Type B pancreatic cell (in vitro differentiated cells): ENCODE measurements at regions not wholly inside any gene's neighbourhood (a gene's known extent, or its start where the extent isn't known, plus 50 kb on each side); places are given as distances from the start of the nearest gene placed in this dataset.

Experiments
- DNase-seq: peaks from one replicate; pipeline ENCODE4 v3.0.0; 2021; ENCODE audit warnings: mixed read lengths; ENCODE audit not compliant: unreplicated experiment; ENCODE audit errors: extremely low spot score
- H3K27ac Mint-ChIP-seq: 2 replicates; pipeline ENCODE4 v1.8.0; 2021; ENCODE audit warnings: mild to moderate bottlenecking, mixed read lengths
- H3K27me3 Mint-ChIP-seq: 2 replicates; pipeline ENCODE4 v1.8.0; 2021; ENCODE audit warnings: mixed read lengths
- H3K36me3 Mint-ChIP-seq: 2 replicates; pipeline ENCODE4 v1.8.0; 2021; ENCODE audit warnings: mixed read lengths
- H3K4me1 Mint-ChIP-seq: one replicate; pipeline ENCODE4 v1.8.0; 2021; ENCODE audit warnings: mixed read lengths; ENCODE audit not compliant: unreplicated experiment
- H3K4me3 Mint-ChIP-seq: 2 replicates; pipeline ENCODE4 v1.8.0; 2021; ENCODE audit warnings: mild to moderate bottlenecking, mixed read lengths
- H3K9me3 Mint-ChIP-seq: 2 replicates; pipeline ENCODE4 v1.8.0; 2021; ENCODE audit warnings: mixed read lengths
- CTCF ChIP-seq: fragments of 200-600 bp; sonication (generic); conservative IDR thresholded peaks from 2 replicates; pipeline ENCODE4 v1.5.0; 2021; ENCODE audit warnings: antibody characterized with exemption, mild to moderate bottlenecking

GRCh38 chr5:4766101-4766500 lies 374.0 kb upstream of the ADAMTS16 start:
- no peaks in the 10 kb centered on the region for H3K9me3 Mint-ChIP-seq
- TF ChIP-seq CTCF = no peak
- no peaks in the 10 kb centered on the region for H3K36me3 Mint-ChIP-seq
- no peak overlapping the region for H3K27ac Mint-ChIP-seq
- no peak overlapping the region for H3K4me3 Mint-ChIP-seq
- no peaks in the 10 kb centered on the region for H3K4me1 Mint-ChIP-seq
- DNase-seq = no peak
- H3K27me3 Mint-ChIP-seq = peaks cover 9% of the 10 kb centered on the region

GRCh38 chr5:4772591-4772990 lies 367.5 kb upstream of the ADAMTS16 start:
- TF ChIP-seq CTCF = no peak
- no peaks in the 10 kb centered on the region for H3K36me3 Mint-ChIP-seq
- H3K27me3 Mint-ChIP-seq = peaks cover 19% of the 10 kb centered on the region
- H3K9me3 Mint-ChIP-seq = no peaks in the 10 kb centered on the region
- DNase-seq = no peak
- H3K27ac Mint-ChIP-seq = no peak overlapping the region
- peaks cover 6% of the 10 kb centered on the region for H3K4me1 Mint-ChIP-seq
- H3K4me3 Mint-ChIP-seq = no peak overlapping the region

GRCh38 chr5:4773827-4774317 lies 366.3 kb upstream of the ADAMTS16 start:
- no peak for TF ChIP-seq CTCF
- no peak overlapping the region for H3K27ac Mint-ChIP-seq

GRCh38 chr5:4777435-4777834 lies 362.7 kb upstream of the ADAMTS16 start:
- no peak overlapping the region for H3K27ac Mint-ChIP-seq
- DNase-seq = no peak
- H3K9me3 Mint-ChIP-seq = no peaks in the 10 kb centered on the region
- H3K4me1 Mint-ChIP-seq = peaks cover 17% of the 10 kb centered on the region
- H3K4me3 Mint-ChIP-seq = no peak overlapping the region
- no peak for TF ChIP-seq CTCF
- H3K36me3 Mint-ChIP-seq = no peaks in the 10 kb centered on the region
- H3K27me3 Mint-ChIP-seq = peaks cover 24% of the 10 kb centered on the region

More at GRCh38 chr5:4773827-4774317, 366.3 kb upstream of the ADAMTS16 start:
- H3K4me3 Mint-ChIP-seq = no peak overlapping the region
- no peaks in the 10 kb centered on the region for H3K9me3 Mint-ChIP-seq
- no peaks in the 10 kb centered on the region for H3K36me3 Mint-ChIP-seq
- no peak for DNase-seq
- H3K27me3 Mint-ChIP-seq = peaks cover 19% of the 10 kb centered on the region
- peaks cover 6% of the 10 kb centered on the region for H3K4me1 Mint-ChIP-seq

- peaks cover 11% of the 10 kb centered on the region for H3K4me1 Mint-ChIP-seq
- no peak overlapping the region for H3K27ac Mint-ChIP-seq
- no peak overlapping the region for H3K4me3 Mint-ChIP-seq
- DNase-seq = no peak
- peaks cover 19% of the 10 kb centered on the region for H3K27me3 Mint-ChIP-seq
- no peaks in the 10 kb centered on the region for H3K36me3 Mint-ChIP-seq
- no peak for TF ChIP-seq CTCF
- no peaks in the 10 kb centered on the region for H3K9me3 Mint-ChIP-seq
These were observed 359.5 kb upstream of the ADAMTS16 start for GRCh38 chr5:4780633-4781032.

GRCh38 chr5:4781299-4781698 lies 358.8 kb upstream of the ADAMTS16 start:
- H3K36me3 Mint-ChIP-seq = no peaks in the 10 kb centered on the region
- H3K9me3 Mint-ChIP-seq = no peaks in the 10 kb centered on the region
- H3K4me3 Mint-ChIP-seq = no peak overlapping the region
- peaks cover 19% of the 10 kb centered on the region for H3K27me3 Mint-ChIP-seq
- no peak for TF ChIP-seq CTCF
- no peak for DNase-seq
- no peak overlapping the region for H3K27ac Mint-ChIP-seq
- peaks cover 11% of the 10 kb centered on the region for H3K4me1 Mint-ChIP-seq
